Tibial nerve (tissue), 4 donors: ENCODE measurements at regions not wholly inside any gene's neighbourhood (a gene's known extent, or its start where the extent isn't known, plus 50 kb on each side); places are given as distances from the start of the nearest gene placed in this dataset.

Experiments used
- EP300 ChIP-seq, 2 donors: sonication (generic); formaldehyde crosslinking; IDR thresholded peaks; one replicate each; pipeline ENCODE4 v1.6.1; 2017; ENCODE audit warnings: antibody characterized with exemption in 2 of 2, mild to moderate bottlenecking in 1 of 2
- POLR2A ChIP-seq, 2 donors: fragments of 450-650 bp; IDR thresholded peaks; one replicate each; pipeline ENCODE4 v1.6.1; 2017; ENCODE audit warnings: antibody characterized with exemption in 2 of 2, mild to moderate bottlenecking in 2 of 2, moderate library complexity in 2 of 2
- TF ChIP-seq, protein P1 (sequence below), 5 experiments: fragments of 200-600 bp in 3 of 5; fragments of 450-650 bp in 2 of 5; sonication (generic) in 3 of 5; IDR thresholded peaks; one replicate each; pipeline ENCODE4 v1.5.1; 2016 to 2019; ENCODE audit warnings: antibody characterized with exemption in 5 of 5, mild to moderate bottlenecking in 3 of 5, moderate library complexity in 2 of 5

DNA sequence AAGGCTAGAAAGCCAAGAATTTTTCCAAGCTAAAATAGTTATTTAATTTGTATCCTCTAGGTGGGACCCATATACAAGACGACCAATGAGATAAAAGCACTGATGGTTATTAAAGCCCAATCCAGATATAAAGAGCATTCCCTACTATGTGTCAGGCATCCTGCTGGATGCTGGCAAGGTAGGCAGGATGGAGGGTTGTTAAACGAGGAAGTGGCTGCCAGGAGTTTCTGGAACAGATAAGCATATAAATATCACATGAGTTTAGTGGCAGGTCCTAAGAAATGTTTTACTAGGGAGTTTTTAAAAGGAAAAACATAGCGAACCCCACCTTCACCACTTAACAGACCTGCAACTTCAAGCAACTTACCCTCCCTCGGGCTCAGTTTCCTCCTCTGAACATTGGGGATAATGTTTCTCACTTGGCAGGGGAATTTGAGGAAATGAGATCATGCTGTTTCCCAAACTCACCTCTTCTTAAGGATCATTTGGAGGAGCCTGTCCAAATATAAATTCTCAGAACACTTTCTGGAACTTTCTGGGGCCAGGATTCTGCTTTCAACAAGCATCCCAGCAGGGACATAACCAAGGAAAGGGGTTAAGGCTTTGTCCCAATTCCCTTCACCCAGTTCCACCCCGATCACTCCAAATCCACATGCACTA lies 94.3 kb upstream of the LDB2 start:
- TF ChIP-seq, protein P1, sequence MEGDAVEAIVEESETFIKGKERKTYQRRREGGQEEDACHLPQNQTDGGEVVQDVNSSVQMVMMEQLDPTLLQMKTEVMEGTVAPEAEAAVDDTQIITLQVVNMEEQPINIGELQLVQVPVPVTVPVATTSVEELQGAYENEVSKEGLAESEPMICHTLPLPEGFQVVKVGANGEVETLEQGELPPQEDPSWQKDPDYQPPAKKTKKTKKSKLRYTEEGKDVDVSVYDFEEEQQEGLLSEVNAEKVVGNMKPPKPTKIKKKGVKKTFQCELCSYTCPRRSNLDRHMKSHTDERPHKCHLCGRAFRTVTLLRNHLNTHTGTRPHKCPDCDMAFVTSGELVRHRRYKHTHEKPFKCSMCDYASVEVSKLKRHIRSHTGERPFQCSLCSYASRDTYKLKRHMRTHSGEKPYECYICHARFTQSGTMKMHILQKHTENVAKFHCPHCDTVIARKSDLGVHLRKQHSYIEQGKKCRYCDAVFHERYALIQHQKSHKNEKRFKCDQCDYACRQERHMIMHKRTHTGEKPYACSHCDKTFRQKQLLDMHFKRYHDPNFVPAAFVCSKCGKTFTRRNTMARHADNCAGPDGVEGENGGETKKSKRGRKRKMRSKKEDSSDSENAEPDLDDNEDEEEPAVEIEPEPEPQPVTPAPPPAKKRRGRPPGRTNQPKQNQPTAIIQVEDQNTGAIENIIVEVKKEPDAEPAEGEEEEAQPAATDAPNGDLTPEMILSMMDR (IDR thresholded peaks at IDR 0.05) = no peak
- TF ChIP-seq POLR2A (IDR thresholded peaks at IDR 0.05) (no peak), EP300 (IDR thresholded peaks at IDR 0.05) (no peak)
